Spinal cord (tissue), 9 donors: ENCODE measurements at regions not wholly inside any gene's neighbourhood (a gene's known extent, or its start where the extent isn't known, plus 50 kb on each side); places are given as distances from the start of the nearest gene placed in this dataset.
A peak's percentile ranks its signal among the peaks of the same experiment; 100 is the strongest.

Experiments
- DNase-seq, 6 donors: peaks; one replicate each; pipeline versions ENCODE4 v3.0.0 to v3.0.0-alpha.2; 2013 to 2015; ENCODE audit warnings: low spot score in 6 of 6, low read depth in 4 of 6
- H3K27ac ChIP-seq: one replicate; pipeline ENCODE4 v1.5.1; 2013; ENCODE audit warnings: low read depth, low read length, control low read depth
- H3K27me3 ChIP-seq: one replicate; pipeline ENCODE4 v1.6.1; 2013; ENCODE audit warnings: low read length; ENCODE audit not compliant: control insufficient read depth, insufficient read depth
- H3K36me3 ChIP-seq: one replicate; pipeline ENCODE4 v1.6.1; 2013; ENCODE audit warnings: low read length; ENCODE audit not compliant: control insufficient read depth, insufficient read depth
- H3K4me1 ChIP-seq: one replicate; pipeline ENCODE4 v1.6.1; 2013; ENCODE audit warnings: low read length; ENCODE audit not compliant: control insufficient read depth, insufficient read depth
- H3K4me3 ChIP-seq: one replicate; pipeline ENCODE4 v1.5.1; 2013; ENCODE audit warnings: low read depth, low read length, control low read depth
- H3K9me3 ChIP-seq: one replicate; pipeline ENCODE4 v1.6.1; 2013; ENCODE audit warnings: low read length; ENCODE audit not compliant: control insufficient read depth, insufficient read depth
- WGBS: methylation state at CpG from one replicate; pipeline ENCODE4 v1.1.5; 2013; ENCODE audit warnings: missing lambda C conversion rate; ENCODE audit not compliant: insufficient coverage; 5-methylcytosine and 5-hydroxymethylcytosine counted together
- donor health status: healthy.

DNA sequence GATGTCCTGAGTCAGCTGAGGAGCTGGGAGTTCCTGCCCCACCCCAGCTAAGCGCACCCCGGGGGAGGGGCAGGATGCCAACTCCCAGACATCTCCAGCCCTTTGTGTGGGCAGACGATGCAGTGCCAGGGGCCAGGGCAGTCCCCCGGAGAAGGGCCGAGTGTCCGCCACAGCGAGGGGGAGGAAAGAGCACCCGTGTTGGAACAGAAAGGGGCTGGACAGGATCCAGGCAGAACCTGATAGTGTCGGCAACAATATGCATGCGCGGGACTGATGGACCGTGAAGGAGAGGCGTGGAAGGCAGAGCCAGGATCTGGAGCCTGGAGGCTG, 1434.7 kb downstream of the BRD1 start:
- WGBS, result 38% methylated on average over 13 of the region's 13 CpGs
- Histone ChIP-seq H3K9me3 (no peaks in the 10 kb centered on the region), H3K27me3 (peaks cover 2% of the 10 kb centered on the region), H3K4me1 (peaks cover 15% of the 10 kb centered on the region), H3K27ac (no peak overlapping the region), H3K4me3 (no peak overlapping the region), H3K36me3 (no peaks in the 10 kb centered on the region)
- DNase-seq, result peak in 1 of 6 donors; percentile 13

GRCh38 chr22:48391820-48392219, 1435.9 kb downstream of the BRD1 start:
- no peaks in the 10 kb centered on the region for H3K9me3 ChIP-seq
- no peak overlapping the region for H3K27ac ChIP-seq
- no peak for DNase-seq
- peaks cover 2% of the 10 kb centered on the region for H3K27me3 ChIP-seq
- H3K4me1 ChIP-seq, result peaks cover 15% of the 10 kb centered on the region
- no peak overlapping the region for H3K4me3 ChIP-seq
- no peaks in the 10 kb centered on the region for H3K36me3 ChIP-seq
- WGBS, result 81% methylated on average over 2 of the region's 5 CpGs

GRCh38 chr22:48391171-48391711, 1436.4 kb downstream of the BRD1 start:
- peaks cover 2% of the 10 kb centered on the region for H3K27me3 ChIP-seq
- peaks cover 15% of the 10 kb centered on the region for H3K4me1 ChIP-seq
- no peaks in the 10 kb centered on the region for H3K9me3 ChIP-seq
- peak in 2 of 6 donors; percentile 34 to 43 for DNase-seq
- no peak overlapping the region for H3K27ac ChIP-seq
- H3K36me3 ChIP-seq, result no peaks in the 10 kb centered on the region
- WGBS, result 48% methylated on average over 13 of the region's 16 CpGs
- H3K4me3 ChIP-seq, result no peak overlapping the region

DNA sequence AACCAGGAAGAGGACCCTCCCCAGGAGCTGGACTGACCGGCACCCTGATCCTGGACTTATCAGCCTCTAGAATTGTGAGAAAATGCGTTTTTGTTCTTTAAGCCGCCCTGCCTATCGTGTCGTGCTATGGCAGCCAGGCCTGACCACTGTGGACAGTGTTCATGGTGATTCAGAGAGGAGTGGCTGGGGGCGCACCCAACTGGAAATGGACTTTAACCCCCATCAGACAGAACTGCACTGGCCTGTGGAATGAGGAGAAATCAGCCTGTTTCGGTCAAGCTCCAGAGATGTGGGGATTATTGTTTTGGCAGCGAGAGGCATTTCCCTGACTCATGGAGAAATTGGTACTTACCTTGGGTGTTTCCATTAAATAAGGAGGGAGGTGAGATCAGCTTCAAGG, 1437.8 kb downstream of the BRD1 start:
- Histone ChIP-seq H3K9me3 (peaks cover 4% of the 10 kb centered on the region), H3K4me3 (no peak overlapping the region), H3K27ac (no peak overlapping the region), H3K4me1 (peaks cover 15% of the 10 kb centered on the region), H3K36me3 (no peaks in the 10 kb centered on the region), H3K27me3 (peaks cover 2% of the 10 kb centered on the region)
- no peak for DNase-seq
- WGBS, result 93% methylated on average over 5 of the region's 8 CpGs

DNA sequence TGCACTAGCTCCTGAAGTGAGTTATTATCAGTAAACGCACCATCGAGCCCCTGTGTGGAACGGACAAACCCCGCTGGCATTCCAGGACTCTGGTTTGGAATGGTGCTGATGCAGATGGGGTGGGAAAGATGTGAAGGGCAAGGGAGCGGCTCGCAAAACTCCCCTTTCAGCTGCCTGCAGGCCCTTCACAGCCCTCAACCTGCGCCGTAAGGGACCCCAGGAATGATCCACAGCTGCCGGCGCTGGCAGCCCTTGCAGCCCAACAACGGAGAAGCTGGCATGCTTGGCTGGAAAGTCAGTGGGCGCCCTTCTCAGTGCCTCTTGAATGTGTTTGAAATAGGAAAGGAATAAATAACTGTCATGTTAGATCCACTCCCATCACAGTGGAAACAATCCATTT, 1445.5 kb downstream of the BRD1 start:
- peak in 1 of 6 donors; percentile 61 for DNase-seq
- no peaks in the 10 kb centered on the region for H3K36me3 ChIP-seq
- no peak overlapping the region for H3K4me3 ChIP-seq
- H3K4me1 ChIP-seq, result peaks cover 6% of the 10 kb centered on the region
- peaks cover 4% of the 10 kb centered on the region for H3K9me3 ChIP-seq
- no peaks in the 10 kb centered on the region for H3K27me3 ChIP-seq
- WGBS, result 85% methylated on average over 11 of the region's 12 CpGs
- H3K27ac ChIP-seq, result no peak overlapping the region

DNA sequence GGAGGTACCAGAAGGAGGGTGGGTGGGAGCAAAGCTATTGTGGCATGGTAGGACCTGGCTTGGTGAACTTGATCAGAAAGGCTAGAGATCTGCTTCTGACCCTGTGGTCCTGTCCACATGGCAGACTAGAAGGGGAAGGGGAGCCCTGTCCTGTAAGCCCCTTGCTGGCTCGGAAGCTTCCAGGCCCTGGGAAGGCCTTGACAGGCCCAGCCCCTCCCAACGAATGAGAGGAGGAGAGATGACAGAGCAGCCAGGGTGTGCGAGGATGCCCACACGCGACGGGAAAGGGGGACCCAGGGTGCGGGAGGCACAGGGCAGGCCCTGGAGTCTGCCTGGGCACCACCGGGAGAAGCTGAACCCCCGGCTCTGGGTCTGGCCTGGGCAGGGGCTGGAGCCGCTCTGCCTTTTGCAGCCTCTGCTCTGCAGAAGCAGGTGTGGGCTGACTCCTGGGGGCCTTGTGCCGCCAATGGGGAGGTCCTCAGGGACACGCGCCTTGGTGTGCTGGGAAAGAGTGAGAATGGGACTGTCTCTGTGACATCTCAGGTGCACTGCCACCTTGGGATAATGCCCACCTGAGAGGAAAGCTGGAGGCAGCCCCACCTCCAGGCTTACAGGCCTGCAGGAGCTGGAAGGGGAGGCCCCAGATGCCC, 1447.5 kb downstream of the BRD1 start:
- Histone ChIP-seq H3K4me1 (peaks cover 6% of the 10 kb centered on the region), H3K4me3 (no peak overlapping the region), H3K27me3 (no peaks in the 10 kb centered on the region), H3K27ac (no peak overlapping the region), H3K9me3 (no peaks in the 10 kb centered on the region), H3K36me3 (no peaks in the 10 kb centered on the region)
- DNase-seq, result no peak
- 95% methylated on average over 13 of the region's 13 CpGs for WGBS

GRCh38 chr22:48379371-48379770, 1448.3 kb downstream of the BRD1 start:
- no peak for DNase-seq
- H3K9me3 ChIP-seq, result no peaks in the 10 kb centered on the region
- peaks cover 6% of the 10 kb centered on the region for H3K4me1 ChIP-seq
- 74% methylated on average over 13 of the region's 13 CpGs for WGBS
- H3K36me3 ChIP-seq, result no peaks in the 10 kb centered on the region
- H3K4me3 ChIP-seq, result no peak overlapping the region
- H3K27ac ChIP-seq, result no peak overlapping the region
- H3K27me3 ChIP-seq, result no peaks in the 10 kb centered on the region

GRCh38 chr22:48378673-48379072, 1449.0 kb downstream of the BRD1 start:
- WGBS, result 98% methylated on average over 4 of the region's 6 CpGs

DNA sequence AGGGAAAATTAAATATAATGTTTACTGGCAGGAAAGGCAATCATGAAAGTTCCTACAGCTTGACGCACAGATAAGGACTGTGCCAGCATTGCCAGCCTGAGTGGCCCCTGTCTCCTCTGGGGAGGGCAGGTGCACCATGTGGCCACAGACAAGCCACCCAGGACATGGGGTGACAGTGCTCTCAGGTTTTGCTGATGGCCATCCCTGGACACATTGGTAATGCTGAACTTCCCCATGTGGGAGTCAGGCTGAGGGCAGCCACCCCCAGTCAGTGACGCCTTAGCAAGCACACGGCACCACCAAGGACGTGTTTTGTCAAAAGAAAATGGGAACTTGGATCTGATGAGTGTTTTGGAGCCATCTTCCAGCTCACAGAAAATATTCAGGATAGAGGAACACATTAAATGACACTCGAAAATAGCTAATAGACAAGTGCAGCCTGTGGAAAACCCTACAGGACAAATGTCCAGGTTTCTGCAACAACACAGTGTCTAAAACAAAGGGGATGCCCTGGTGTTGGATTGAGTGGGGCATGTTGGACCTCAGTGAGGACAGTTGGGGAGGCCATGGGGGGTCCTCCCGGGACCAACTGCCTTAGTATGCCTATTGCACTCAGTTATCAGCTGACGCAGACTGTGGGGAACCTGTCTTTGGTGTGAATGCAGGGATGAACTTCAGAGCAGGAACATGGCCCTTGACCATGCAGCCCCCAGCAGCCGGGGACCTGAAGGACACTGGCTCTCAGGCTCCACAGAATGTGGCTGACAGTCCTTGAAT, 1450.5 kb downstream of the BRD1 start:
- peaks cover 6% of the 10 kb centered on the region for H3K4me1 ChIP-seq
- H3K36me3 ChIP-seq, result no peaks in the 10 kb centered on the region
- H3K9me3 ChIP-seq, result no peaks in the 10 kb centered on the region
- H3K4me3 ChIP-seq, result no peak overlapping the region
- no peak for DNase-seq
- no peak overlapping the region for H3K27ac ChIP-seq
- H3K27me3 ChIP-seq, result no peaks in the 10 kb centered on the region
- WGBS, result 95% methylated on average over 4 of the region's 8 CpGs

More at GRCh38 chr22:48378673-48379072, 1449.0 kb downstream of the BRD1 start:
- no peak for DNase-seq
- H3K9me3 ChIP-seq, result no peaks in the 10 kb centered on the region
- H3K27me3 ChIP-seq, result no peaks in the 10 kb centered on the region
- H3K4me3 ChIP-seq, result no peak overlapping the region
- H3K4me1 ChIP-seq, result peaks cover 6% of the 10 kb centered on the region
- no peaks in the 10 kb centered on the region for H3K36me3 ChIP-seq
- H3K27ac ChIP-seq, result no peak overlapping the region

DNA sequence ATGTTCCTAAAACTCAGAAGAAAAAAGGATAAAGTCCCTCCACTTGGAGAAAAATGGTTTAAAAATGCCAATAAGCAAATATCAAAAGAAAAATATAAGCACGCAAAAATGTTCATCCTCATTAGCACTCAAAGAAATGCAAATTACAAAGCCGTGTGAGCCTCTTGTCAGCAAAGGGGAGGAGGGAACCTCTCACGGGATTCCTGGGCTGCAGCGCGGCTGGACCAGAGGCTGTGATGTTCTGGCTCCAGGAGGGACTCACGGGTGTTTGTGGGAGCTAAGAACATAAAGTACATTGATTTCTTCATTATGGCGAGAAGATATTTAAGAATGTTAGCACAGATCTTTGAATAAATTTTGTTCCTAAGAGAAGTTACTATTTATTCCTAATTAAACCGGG, 1451.2 kb downstream of the BRD1 start:
- H3K27me3 ChIP-seq, result no peaks in the 10 kb centered on the region
- DNase-seq, result no peak
- no peaks in the 10 kb centered on the region for H3K9me3 ChIP-seq
- H3K4me3 ChIP-seq, result no peak overlapping the region
- H3K36me3 ChIP-seq, result no peaks in the 10 kb centered on the region
- H3K27ac ChIP-seq, result no peak overlapping the region
- H3K4me1 ChIP-seq, result peaks cover 6% of the 10 kb centered on the region
- WGBS, result 24% methylated on average over 4 of the region's 8 CpGs
